SJSA1 (cell line): ENCODE measurements at regions not wholly inside any gene's neighbourhood (a gene's known extent, or its start where the extent isn't known, plus 50 kb on each side); places are given as distances from the start of the nearest gene placed in this dataset.

ENCODE experiments used
- DNase-seq, 2 experiments: peaks; one replicate each; pipeline ENCODE4 v3.0.0-alpha.2; 2015 to 2020; ENCODE audit warnings: low spot score in 2 of 2, low read depth in 1 of 2
- H3K27ac ChIP-seq: fragments of 250-450 bp; sonication (Bioruptor Pico); 2 replicates; pipeline ENCODE4 v1.5.1; 2020; ENCODE audit warnings: mild to moderate bottlenecking, moderate library complexity
- H3K27me3 ChIP-seq: fragments of 250-450 bp; sonication (Bioruptor Pico); replicated peaks from 2 replicates; pipeline ENCODE4 v1.5.1; 2020; ENCODE audit warnings: mild to moderate bottlenecking, moderate library complexity
- H3K36me3 ChIP-seq: fragments of 250-450 bp; sonication (Bioruptor Pico); 2 replicates; pipeline ENCODE4 v1.5.1; 2020; ENCODE audit warnings: mild to moderate bottlenecking
- H3K4me1 ChIP-seq: fragments of 250-450 bp; sonication (Bioruptor Pico); replicated peaks from 2 replicates; pipeline ENCODE4 v1.6.1; 2021; ENCODE audit warnings: mild to moderate bottlenecking
- H3K4me3 ChIP-seq: fragments of 250-450 bp; sonication (Bioruptor Pico); 2 replicates; pipeline ENCODE4 v1.5.1; 2020; ENCODE audit warnings: mild to moderate bottlenecking
- H3K9me3 ChIP-seq: fragments of 250-450 bp; sonication (Bioruptor Pico); replicated peaks from 2 replicates; pipeline ENCODE4 v1.5.1; 2020; ENCODE audit warnings: mild to moderate bottlenecking

DNA sequence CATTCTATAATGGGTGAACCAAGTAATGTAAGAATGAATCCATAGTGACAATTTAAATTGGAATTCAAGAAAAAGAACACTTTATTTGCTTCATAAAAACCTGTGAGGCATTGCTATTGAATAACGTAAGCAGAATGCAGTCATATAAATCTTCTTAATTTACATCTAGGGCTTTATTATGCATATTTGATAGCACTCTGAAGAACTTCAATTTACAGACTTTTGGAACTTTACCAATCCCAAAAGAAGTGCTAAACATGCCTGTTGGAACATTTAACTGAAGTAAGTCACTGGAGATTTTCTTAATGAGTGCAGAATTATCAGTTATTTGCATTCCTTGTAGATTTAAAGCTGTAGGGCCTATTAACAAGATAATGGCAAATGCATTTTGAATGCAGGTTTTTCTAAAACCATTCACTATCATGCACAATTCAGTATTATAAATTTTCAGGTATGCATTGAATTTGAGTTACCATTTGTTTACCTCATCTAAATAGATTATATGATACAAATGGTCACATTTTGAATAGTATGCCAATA is 1181.2 kb downstream of the ARAP2 start:
- no peak overlapping the region for H3K4me3 ChIP-seq
- no peaks in the 10 kb centered on the region for H3K27me3 ChIP-seq
- H3K36me3 ChIP-seq, result no peaks in the 10 kb centered on the region
- no peaks in the 10 kb centered on the region for H3K9me3 ChIP-seq
- H3K4me1 ChIP-seq, result no peaks in the 10 kb centered on the region
- no peak overlapping the region for H3K27ac ChIP-seq
- DNase-seq, result no peak

DNA sequence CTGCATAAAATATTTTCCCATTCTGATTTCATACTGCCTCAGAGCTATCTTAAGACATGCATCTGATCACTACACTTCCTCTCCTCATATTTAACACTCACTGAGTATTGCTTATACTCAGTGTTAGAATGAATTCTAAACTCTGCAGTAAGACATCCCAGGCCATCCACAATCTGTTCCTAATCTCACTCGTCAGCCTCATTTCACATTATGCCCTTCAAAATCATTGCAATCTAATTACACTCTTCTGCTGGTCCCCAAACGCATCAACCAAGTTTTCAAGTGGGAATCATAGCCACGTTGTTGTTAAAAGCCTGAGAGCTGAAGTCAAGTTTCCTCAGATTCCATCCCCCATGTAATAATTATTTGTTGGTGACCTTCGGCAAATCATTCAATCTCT is 1177.9 kb downstream of the ARAP2 start:
- Histone ChIP-seq H3K27me3 (no peaks in the 10 kb centered on the region), H3K4me1 (no peaks in the 10 kb centered on the region), H3K9me3 (no peaks in the 10 kb centered on the region), H3K4me3 (no peak overlapping the region), H3K36me3 (no peaks in the 10 kb centered on the region), H3K27ac (no peak overlapping the region)
- DNase-seq, result no peak

- H3K4me1 ChIP-seq, result no peaks in the 10 kb centered on the region
- no peaks in the 10 kb centered on the region for H3K36me3 ChIP-seq
- no peak overlapping the region for H3K27ac ChIP-seq
- no peaks in the 10 kb centered on the region for H3K27me3 ChIP-seq
- DNase-seq, result no peak
- H3K4me3 ChIP-seq, result no peak overlapping the region
- H3K9me3 ChIP-seq, result no peaks in the 10 kb centered on the region
Observed at GRCh38 chr4:35080799-35081198, 1163.5 kb downstream of the ARAP2 start.

- H3K9me3 ChIP-seq, result no peaks in the 10 kb centered on the region
- no peak for DNase-seq
- no peaks in the 10 kb centered on the region for H3K27me3 ChIP-seq
- no peak overlapping the region for H3K27ac ChIP-seq
- no peaks in the 10 kb centered on the region for H3K36me3 ChIP-seq
- no peak overlapping the region for H3K4me3 ChIP-seq
- H3K4me1 ChIP-seq, result no peaks in the 10 kb centered on the region
Observed at GRCh38 chr4:35087218-35087617, 1157.1 kb downstream of the ARAP2 start.

GRCh38 chr4:35100932-35101331 is 1143.4 kb downstream of the ARAP2 start:
- no peaks in the 10 kb centered on the region for H3K27me3 ChIP-seq
- DNase-seq, result no peak
- no peaks in the 10 kb centered on the region for H3K4me1 ChIP-seq
- no peaks in the 10 kb centered on the region for H3K36me3 ChIP-seq
- H3K4me3 ChIP-seq, result no peak overlapping the region
- no peak overlapping the region for H3K27ac ChIP-seq
- H3K9me3 ChIP-seq, result no peaks in the 10 kb centered on the region

DNA sequence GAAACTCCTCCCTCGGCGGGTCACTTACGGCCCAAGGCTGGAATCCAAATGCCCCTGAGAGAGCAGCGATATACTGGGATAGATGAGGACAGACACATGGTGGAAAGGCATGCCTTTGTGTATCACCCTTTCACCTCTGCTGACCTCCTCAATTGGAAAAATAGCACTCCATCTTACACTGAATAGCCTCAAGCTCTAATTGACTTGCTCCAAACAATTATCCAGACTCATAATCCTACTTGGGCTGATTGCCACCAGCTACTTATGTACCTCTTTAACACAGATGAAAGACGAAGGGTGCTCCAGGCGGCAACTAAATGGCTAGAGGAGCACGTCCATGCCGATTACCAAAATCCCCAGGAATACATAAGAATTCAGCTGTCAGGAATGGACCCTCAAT is 1142.2 kb downstream of the ARAP2 start:
- Histone ChIP-seq H3K9me3 (no peaks in the 10 kb centered on the region), H3K27me3 (no peaks in the 10 kb centered on the region), H3K36me3 (no peaks in the 10 kb centered on the region), H3K4me3 (no peak overlapping the region), H3K4me1 (no peaks in the 10 kb centered on the region), H3K27ac (no peak overlapping the region)
- no peak for DNase-seq

- no peak for DNase-seq
- H3K4me1 ChIP-seq, result no peaks in the 10 kb centered on the region
- no peak overlapping the region for H3K4me3 ChIP-seq
- no peaks in the 10 kb centered on the region for H3K27me3 ChIP-seq
- no peaks in the 10 kb centered on the region for H3K36me3 ChIP-seq
- H3K9me3 ChIP-seq, result no peaks in the 10 kb centered on the region
- no peak overlapping the region for H3K27ac ChIP-seq
Observed at GRCh38 chr4:35105486-35105885, 1138.8 kb downstream of the ARAP2 start.

DNA sequence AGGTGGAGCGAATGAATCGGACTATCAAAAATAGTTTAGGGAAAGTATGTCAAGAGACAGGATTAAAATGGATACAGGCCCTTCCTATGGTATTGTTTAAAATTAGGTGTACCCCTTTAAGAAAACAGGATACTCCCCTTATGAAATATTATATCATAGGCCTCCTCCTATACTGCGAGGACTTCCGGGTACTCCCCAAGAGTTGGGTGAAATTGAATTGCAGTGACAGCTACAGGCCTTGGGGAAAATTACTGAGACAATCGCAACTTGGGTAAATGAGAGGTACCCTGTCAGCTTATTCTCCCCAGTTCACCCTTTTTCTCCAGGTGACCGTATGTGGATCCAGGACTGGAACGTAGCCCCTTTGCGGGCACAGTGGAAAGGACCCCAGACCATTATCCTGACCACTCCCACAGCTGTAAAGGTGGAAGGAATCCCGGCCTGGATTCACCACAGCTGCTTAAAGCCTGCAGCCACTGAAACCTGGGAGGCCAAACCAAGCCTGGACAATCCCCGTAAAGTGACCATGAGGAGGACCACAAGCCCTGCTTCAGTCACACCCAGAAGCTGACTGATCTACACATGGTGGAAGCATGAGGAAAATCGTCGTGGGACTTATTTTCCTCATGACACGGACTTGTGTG is 1138.1 kb downstream of the ARAP2 start:
- Histone ChIP-seq H3K4me3 (no peak overlapping the region), H3K9me3 (no peaks in the 10 kb centered on the region), H3K27ac (no peak overlapping the region), H3K4me1 (no peaks in the 10 kb centered on the region), H3K36me3 (no peaks in the 10 kb centered on the region), H3K27me3 (no peaks in the 10 kb centered on the region)
- DNase-seq, result no peak

GRCh38 chr4:35124106-35124505 is 1120.2 kb downstream of the ARAP2 start:
- Histone ChIP-seq H3K36me3 (no peaks in the 10 kb centered on the region), H3K4me1 (no peaks in the 10 kb centered on the region), H3K9me3 (no peaks in the 10 kb centered on the region), H3K27me3 (no peaks in the 10 kb centered on the region), H3K4me3 (no peak overlapping the region), H3K27ac (no peak overlapping the region)
- DNase-seq, result no peak

DNA sequence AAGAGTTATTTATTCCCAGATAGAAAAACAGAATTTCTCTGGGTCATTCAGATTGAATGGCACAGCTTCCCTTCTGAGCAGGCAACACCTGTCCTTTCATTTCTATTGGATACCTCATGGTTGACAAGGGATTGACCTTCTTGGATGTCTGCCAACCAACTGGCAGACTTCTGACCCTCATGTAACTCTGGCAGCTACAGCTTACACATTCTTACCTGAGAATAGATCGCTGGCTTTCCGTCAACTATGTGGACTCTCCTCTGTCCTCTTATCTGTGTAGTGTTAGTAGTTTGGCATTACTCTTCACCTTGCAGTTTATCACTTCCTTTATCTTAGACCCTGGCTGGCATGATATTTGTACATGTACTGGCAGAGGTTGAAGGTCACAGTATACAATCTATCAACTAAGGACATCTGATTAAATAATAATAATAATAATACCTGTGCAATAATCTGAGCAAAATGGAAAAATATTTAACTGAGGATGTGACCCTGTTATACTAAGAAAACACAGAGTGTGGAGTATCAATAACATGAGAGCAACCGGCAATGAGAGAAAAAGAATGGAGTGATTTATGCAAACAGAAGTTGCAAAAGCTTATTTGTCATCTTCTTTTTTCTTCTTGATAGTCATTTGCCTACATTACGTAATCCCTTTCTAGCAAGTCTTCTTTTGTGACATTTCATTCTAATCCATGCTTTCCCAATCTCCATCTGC is 1118.2 kb downstream of the ARAP2 start:
- Histone ChIP-seq H3K4me3 (no peak overlapping the region), H3K9me3 (no peaks in the 10 kb centered on the region), H3K4me1 (no peaks in the 10 kb centered on the region), H3K36me3 (no peaks in the 10 kb centered on the region), H3K27me3 (no peaks in the 10 kb centered on the region), H3K27ac (no peak overlapping the region)
- no peak for DNase-seq

DNA sequence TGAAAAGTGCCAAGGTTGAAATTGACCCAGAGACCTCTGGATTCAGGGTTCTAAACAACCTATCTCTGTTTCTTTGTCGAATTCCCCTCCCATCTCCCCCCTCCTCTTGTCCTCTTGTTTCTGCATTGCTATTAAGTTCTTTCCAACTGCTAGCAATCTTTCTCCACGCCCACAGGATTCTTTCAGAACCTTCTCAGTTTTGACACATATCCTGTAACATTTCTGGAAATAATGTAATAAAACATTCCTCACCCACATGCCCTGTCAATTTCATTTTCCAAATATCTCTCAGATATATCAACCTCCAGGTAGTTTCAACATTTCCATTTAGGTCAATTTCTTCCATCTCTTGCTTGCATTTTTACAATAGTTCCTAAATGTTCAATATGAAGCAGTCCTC is 1105.9 kb downstream of the ARAP2 start:
- Histone ChIP-seq H3K4me3 (no peak overlapping the region), H3K4me1 (no peaks in the 10 kb centered on the region), H3K27me3 (no peaks in the 10 kb centered on the region), H3K36me3 (no peaks in the 10 kb centered on the region), H3K9me3 (no peaks in the 10 kb centered on the region), H3K27ac (no peak overlapping the region)
- no peak for DNase-seq

GRCh38 chr4:35147761-35148160 is 1096.6 kb downstream of the ARAP2 start:
- Histone ChIP-seq H3K4me1 (no peaks in the 10 kb centered on the region), H3K27me3 (no peaks in the 10 kb centered on the region), H3K36me3 (no peaks in the 10 kb centered on the region), H3K9me3 (no peaks in the 10 kb centered on the region), H3K4me3 (no peak overlapping the region), H3K27ac (no peak overlapping the region)
- no peak for DNase-seq

- Histone ChIP-seq H3K4me1 (no peaks in the 10 kb centered on the region), H3K27ac (no peak overlapping the region), H3K36me3 (no peaks in the 10 kb centered on the region), H3K4me3 (no peak overlapping the region), H3K9me3 (no peaks in the 10 kb centered on the region), H3K27me3 (no peaks in the 10 kb centered on the region)
- DNase-seq, result no peak
Observed at GRCh38 chr4:35151816-35152572, 1092.3 kb downstream of the ARAP2 start.

- no peaks in the 10 kb centered on the region for H3K27me3 ChIP-seq
- no peak for DNase-seq
- no peaks in the 10 kb centered on the region for H3K4me1 ChIP-seq
Observed at GRCh38 chr4:35163168-35163567, 1081.1 kb downstream of the ARAP2 start.

More at GRCh38 chr4:35163168-35163567, 1081.1 kb downstream of the ARAP2 start:
- H3K9me3 ChIP-seq, result no peaks in the 10 kb centered on the region
- H3K36me3 ChIP-seq, result no peaks in the 10 kb centered on the region
- no peak overlapping the region for H3K27ac ChIP-seq
- H3K4me3 ChIP-seq, result no peak overlapping the region
